PC-3 (cell line): ENCODE measurements at regions not wholly inside any gene's neighbourhood (a gene's known extent, or its start where the extent isn't known, plus 50 kb on each side); places are given as distances from the start of the nearest gene placed in this dataset.

Experiments used
- ATAC-seq: fragments of 200-7000 bp; cut with Tn5 transposase; 2 replicates; pipeline ENCODE4 v1.9.1; 2020; ENCODE audit warnings: mild to moderate bottlenecking, moderate library complexity
- BruUV-seq: library from RNA; stranded (reverse); fragments of 400-500 nt; replicated peaks from 2 replicates; lab custom pipeline; 2021; lab: Mats Ljungman, UMichigan
- CTCF ChIA-PET: fragments of 300-600 bp; sonication (Branson Sonifier 250); formaldehyde crosslinking; loops from one replicate; lab custom pipeline; 2022; ENCODE audit warnings: antibody characterized with exemption; lab: Charles Lee
- POLR2A ChIA-PET: fragments of 300-600 bp; sonication (Branson Sonifier 250); formaldehyde crosslinking; loops from one replicate; lab custom pipeline; 2022; ENCODE audit warnings: antibody characterized with exemption; ENCODE audit not compliant: unreplicated experiment; lab: Charles Lee
- DNase-seq: peaks from one replicate; pipeline ENCODE4 v3.0.0-alpha.2; 2015
- H2AFZ ChIP-seq: fragments of 300-600 bp; sonication (generic); 2 replicates; pipeline ENCODE4 v1.6.0; 2016; ENCODE audit warnings: antibody characterized with exemption, low read length
- H3F3A ChIP-seq: fragments of 300-600 bp; sonication (generic); one replicate; pipeline ENCODE4 v1.6.0; 2017; ENCODE audit warnings: antibody characterized with exemption, low read length, control low read depth, mild to moderate bottlenecking; ENCODE audit not compliant: unreplicated experiment
- H3K27ac ChIP-seq: fragments of 300-600 bp; sonication (generic); 2 replicates; pipeline ENCODE4 v1.5.1; 2016; ENCODE audit warnings: mild to moderate bottlenecking, low read length
- H3K27me3 ChIP-seq: fragments of 300-600 bp; sonication (generic); 2 replicates; pipeline ENCODE4 v1.6.1; 2016; ENCODE audit warnings: low read length, mixed read lengths
- H3K36me3 ChIP-seq: fragments of 300-600 bp; sonication (generic); 2 replicates; pipeline ENCODE4 v1.6.1; 2016; ENCODE audit warnings: low read depth, mixed run types, low read length, mixed read lengths
- H3K4me1 ChIP-seq: fragments of 300-600 bp; sonication (generic); 2 replicates; pipeline ENCODE4 v1.5.1; 2016; ENCODE audit warnings: low read length; ENCODE audit not compliant: insufficient read depth
- H3K4me2 ChIP-seq: fragments of 300-600 bp; sonication (generic); 2 replicates; pipeline ENCODE4 v1.6.0; 2016; ENCODE audit warnings: low read length
- H3K4me3 ChIP-seq: fragments of 300-600 bp; sonication (generic); 2 replicates; pipeline ENCODE4 v1.5.1; 2016; ENCODE audit warnings: mild to moderate bottlenecking, low read length, mixed read lengths
- H3K79me2 ChIP-seq: fragments of 300-600 bp; sonication (generic); 2 replicates; pipeline ENCODE4 v1.6.1; 2017; ENCODE audit warnings: low read length, mixed read lengths
- H3K9ac ChIP-seq: fragments of 300-600 bp; sonication (generic); 2 replicates; pipeline ENCODE4 v1.6.0; 2016; ENCODE audit warnings: mild to moderate bottlenecking, low read length
- H3K9me2 ChIP-seq: fragments of 300-600 bp; sonication (generic); replicated peaks from 2 replicates; pipeline ENCODE4 v1.6.1; 2016; ENCODE audit warnings: mixed run types, low read length, mixed read lengths
- H3K9me3 ChIP-seq: fragments of 300-600 bp; sonication (generic); 2 replicates; pipeline ENCODE4 v1.6.1; 2016; ENCODE audit warnings: low read length, mixed read lengths
- H4K20me1 ChIP-seq: fragments of 300-600 bp; sonication (generic); 2 replicates; pipeline ENCODE4 v1.6.1; 2016; ENCODE audit warnings: low read length, mixed read lengths
- EZH2 ChIP-seq: fragments of 300-600 bp; sonication (generic); IDR thresholded peaks from one replicate; pipeline ENCODE4 v1.6.1; 2017; ENCODE audit warnings: antibody characterized with exemption, mild to moderate bottlenecking, low read length; ENCODE audit not compliant: unreplicated experiment
- EZH2phosphoT487 ChIP-seq: fragments of 300-600 bp; sonication (generic); IDR thresholded peaks from 2 replicates; pipeline ENCODE4 v1.6.1; 2018; ENCODE audit warnings: mild to moderate bottlenecking, antibody characterized with exemption, low read length, borderline replicate concordance
- intact Hi-C: fragments of 100-400 bp; cut with micrococcal nuclease; formaldehyde crosslinking; loops from 2 replicates; pipeline ENCODE4 v1.9.0; 2023
- TF ChIP-seq, protein P1 (sequence below): fragments of 300-600 bp; sonication (generic); conservative IDR thresholded peaks from 2 replicates; pipeline ENCODE4 v1.5.1; 2017; ENCODE audit warnings: antibody characterized with exemption, low read depth, mild to moderate bottlenecking, low read length

DNA sequence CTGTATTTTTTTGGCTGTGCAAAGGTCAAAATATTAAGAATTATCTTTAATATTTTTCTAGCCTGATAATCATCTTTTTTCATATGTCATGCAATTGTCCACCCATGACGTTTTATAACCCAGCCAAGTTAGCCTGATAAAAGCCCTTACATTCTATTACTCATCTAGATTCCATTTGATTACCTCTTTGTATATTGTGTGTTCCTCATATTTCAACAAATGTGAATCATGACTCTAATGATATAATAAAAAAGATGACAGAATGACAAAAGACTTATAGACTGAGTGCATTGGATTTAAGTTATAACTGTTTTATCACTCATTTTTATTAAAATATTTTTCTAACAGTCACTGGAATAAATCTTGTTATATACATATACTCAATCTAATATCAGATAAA, 1560.0 kb upstream of the LRRTM3 start:
- DNase-seq (peak; percentile 63), ATAC-seq (peak; percentile 88)
- Histone ChIP-seq H3K79me2 (no peaks in the 10 kb centered on the region), H3K4me3 (no peak overlapping the region), H3K27ac (no peak overlapping the region), H3K9ac (no peak overlapping the region), H3K27me3 (no peaks in the 10 kb centered on the region), H3K36me3 (no peaks in the 10 kb centered on the region), H3K9me3 (no peaks in the 10 kb centered on the region), H3F3A (no peaks in the 10 kb centered on the region), H4K20me1 (no peaks in the 10 kb centered on the region), H3K4me1 (no peaks in the 10 kb centered on the region), H3K9me2 (no peaks in the 10 kb centered on the region), H3K4me2 (no peak overlapping the region), H2AFZ (no peak overlapping the region)
- intact Hi-C loops, result no loop called here
- ChIA-PET POLR2A (no interaction called here), CTCF (no interaction called here)
- TF ChIP-seq, protein P1, sequence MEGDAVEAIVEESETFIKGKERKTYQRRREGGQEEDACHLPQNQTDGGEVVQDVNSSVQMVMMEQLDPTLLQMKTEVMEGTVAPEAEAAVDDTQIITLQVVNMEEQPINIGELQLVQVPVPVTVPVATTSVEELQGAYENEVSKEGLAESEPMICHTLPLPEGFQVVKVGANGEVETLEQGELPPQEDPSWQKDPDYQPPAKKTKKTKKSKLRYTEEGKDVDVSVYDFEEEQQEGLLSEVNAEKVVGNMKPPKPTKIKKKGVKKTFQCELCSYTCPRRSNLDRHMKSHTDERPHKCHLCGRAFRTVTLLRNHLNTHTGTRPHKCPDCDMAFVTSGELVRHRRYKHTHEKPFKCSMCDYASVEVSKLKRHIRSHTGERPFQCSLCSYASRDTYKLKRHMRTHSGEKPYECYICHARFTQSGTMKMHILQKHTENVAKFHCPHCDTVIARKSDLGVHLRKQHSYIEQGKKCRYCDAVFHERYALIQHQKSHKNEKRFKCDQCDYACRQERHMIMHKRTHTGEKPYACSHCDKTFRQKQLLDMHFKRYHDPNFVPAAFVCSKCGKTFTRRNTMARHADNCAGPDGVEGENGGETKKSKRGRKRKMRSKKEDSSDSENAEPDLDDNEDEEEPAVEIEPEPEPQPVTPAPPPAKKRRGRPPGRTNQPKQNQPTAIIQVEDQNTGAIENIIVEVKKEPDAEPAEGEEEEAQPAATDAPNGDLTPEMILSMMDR, result no peak
- TF ChIP-seq EZH2phosphoT487 (no peak), EZH2 (no peak)
- BruUV-seq, result no TSS peak

DNA sequence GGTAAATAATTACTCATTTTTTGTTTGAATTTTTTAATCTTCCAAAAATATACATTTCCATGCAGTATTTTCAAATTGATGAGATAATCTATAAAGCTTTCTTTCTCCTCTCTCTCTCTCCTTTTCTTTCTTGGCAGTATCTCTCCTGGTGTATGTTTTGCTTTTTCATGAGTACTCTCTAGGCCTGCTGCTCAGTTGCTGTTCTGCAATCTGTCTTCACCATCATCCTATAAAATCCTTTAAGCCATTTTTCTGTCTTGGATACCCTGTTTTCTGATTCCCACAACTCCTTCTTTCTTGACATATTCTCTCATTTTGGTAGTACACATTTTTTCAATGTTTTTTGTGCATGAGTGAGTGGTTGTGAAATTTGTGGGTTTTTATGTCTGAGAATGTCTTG, 1558.1 kb upstream of the LRRTM3 start:
- CTCF ChIA-PET, result no interaction called here

DNA sequence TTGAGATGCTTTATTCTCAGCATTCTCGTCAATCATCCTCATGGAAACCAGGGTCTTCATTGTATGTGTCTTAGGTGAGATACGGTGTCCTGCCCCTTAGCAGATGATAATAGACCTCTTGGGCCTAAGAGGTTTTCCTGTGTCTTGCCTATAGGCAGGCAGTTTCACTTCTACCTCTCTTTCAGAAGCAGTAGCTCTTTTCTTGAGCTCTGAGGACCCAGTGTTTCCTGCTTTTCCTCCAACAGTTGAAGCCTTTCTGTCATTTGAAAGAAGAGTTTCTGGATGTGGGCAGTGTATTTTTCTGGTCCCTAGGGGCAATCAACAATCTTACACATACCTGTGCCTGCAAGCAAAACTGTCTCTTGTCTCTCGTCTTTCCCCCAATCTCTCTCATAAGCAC, 1550.3 kb upstream of the LRRTM3 start:
- DNase-seq, result no peak
- intact Hi-C loops, result no loop called here
- Histone ChIP-seq H3K9me2 (no peaks in the 10 kb centered on the region), H3K27ac (no peak overlapping the region), H3K4me2 (no peak overlapping the region), H3K9ac (no peak overlapping the region), H3K4me1 (no peaks in the 10 kb centered on the region), H3F3A (no peaks in the 10 kb centered on the region), H4K20me1 (no peaks in the 10 kb centered on the region), H3K27me3 (no peaks in the 10 kb centered on the region), H2AFZ (no peak overlapping the region), H3K36me3 (no peaks in the 10 kb centered on the region), H3K4me3 (no peak overlapping the region), H3K79me2 (no peaks in the 10 kb centered on the region), H3K9me3 (no peaks in the 10 kb centered on the region)
- BruUV-seq, result no TSS peak
- no peak for TF ChIP-seq EZH2phosphoT487
- TF ChIP-seq, protein P1, result no peak
- no peak for TF ChIP-seq EZH2
- CTCF ChIA-PET, result no interaction called here
- POLR2A ChIA-PET, result interaction anchor here (0.6 to 0.7 kb wide), 2 partner anchors 26 to 179 kb away, joined by 3 to 7 read pairs; no protein-coding TSS in a partner anchor
- no peak for ATAC-seq

More for the DNA sequence above, 1558.1 kb upstream of the LRRTM3 start:
- Histone ChIP-seq H3K27me3 (no peaks in the 10 kb centered on the region), H3K4me3 (no peak overlapping the region), H3K9me3 (no peaks in the 10 kb centered on the region), H3K4me1 (no peaks in the 10 kb centered on the region), H3K9me2 (no peaks in the 10 kb centered on the region), H3K4me2 (no peak overlapping the region), H2AFZ (no peak overlapping the region), H3K79me2 (no peaks in the 10 kb centered on the region), H3K27ac (no peak overlapping the region), H3K36me3 (no peaks in the 10 kb centered on the region), H3F3A (no peaks in the 10 kb centered on the region), H3K9ac (no peak overlapping the region), H4K20me1 (no peaks in the 10 kb centered on the region)
- no peak for ATAC-seq
- POLR2A ChIA-PET, result no interaction called here
- intact Hi-C loops, result no loop called here
- no peak for TF ChIP-seq EZH2phosphoT487
- no TSS peak for BruUV-seq
- DNase-seq, result no peak
